Endodermal cell (in vitro differentiated cells): ENCODE measurements at regions not wholly inside any gene's neighbourhood (a gene's known extent, or its start where the extent isn't known, plus 50 kb on each side); places are given as distances from the start of the nearest gene placed in this dataset.

Experiments used
- DNase-seq: peaks from one replicate; pipeline ENCODE4 v3.0.0-alpha.2; 2017
- H3K27ac ChIP-seq: 2 replicates; pipeline ENCODE4 v1.5.1; 2013; ENCODE audit warnings: mild to moderate bottlenecking, low read depth, low read length, moderate library complexity
- H3K27me3 ChIP-seq: 2 replicates; pipeline ENCODE4 v1.6.1; 2013; ENCODE audit warnings: mild to moderate bottlenecking, low read length, moderate library complexity; ENCODE audit not compliant: insufficient read depth, control insufficient read depth, poor library complexity, severe bottlenecking
- H3K36me3 ChIP-seq: 2 replicates; pipeline ENCODE4 v1.7.0; 2013; ENCODE audit warnings: mild to moderate bottlenecking, low read length, moderate library complexity; ENCODE audit not compliant: control insufficient read depth, insufficient read depth
- H3K4me1 ChIP-seq: one replicate; pipeline ENCODE4 v1.7.0; 2013; ENCODE audit warnings: low read length; ENCODE audit not compliant: control insufficient read depth, insufficient read depth
- H3K4me3 ChIP-seq: 2 replicates; pipeline ENCODE4 v1.5.1; 2013; ENCODE audit warnings: mild to moderate bottlenecking, low read length, moderate library complexity
- H3K9ac ChIP-seq: 2 replicates; pipeline ENCODE4 v1.6.1; 2013; ENCODE audit warnings: mild to moderate bottlenecking, low read length, moderate library complexity; ENCODE audit not compliant: poor library complexity, severe bottlenecking; ENCODE audit errors: extremely low read depth
- H3K9me3 ChIP-seq: 2 replicates; pipeline ENCODE4 v1.6.1; 2013; ENCODE audit warnings: mild to moderate bottlenecking, low read length, moderate library complexity; ENCODE audit not compliant: control insufficient read depth
- H3K27ac Mint-ChIP-seq: 2 replicates; pipeline ENCODE4 v1.8.0; 2020; ENCODE audit warnings: mixed read lengths
- H3K27me3 Mint-ChIP-seq: 2 replicates; pipeline ENCODE4 v1.8.0; 2021; ENCODE audit warnings: mild to moderate bottlenecking, mixed read lengths; ENCODE audit not compliant: insufficient read depth
- H3K36me3 Mint-ChIP-seq: 2 replicates; pipeline ENCODE4 v1.8.0; 2020; ENCODE audit warnings: low read depth, mixed read lengths
- H3K4me1 Mint-ChIP-seq: 2 replicates; pipeline ENCODE4 v1.8.0; 2020; ENCODE audit warnings: mixed read lengths
- H3K4me3 Mint-ChIP-seq: 2 replicates; pipeline ENCODE4 v1.8.0; 2020; ENCODE audit warnings: mild to moderate bottlenecking, moderate library complexity, mixed read lengths
- H3K9me3 Mint-ChIP-seq: 2 replicates; pipeline ENCODE4 v1.8.0; 2020; ENCODE audit warnings: mild to moderate bottlenecking, mixed read lengths
- WGBS, 2 experiments: methylation state at CpG; one replicate each; pipeline versions ENCODE4 v1.1.5 to v1.1.7; 2013; ENCODE audit warnings: missing lambda C conversion rate in 2 of 2, mixed read lengths in 1 of 2; ENCODE audit not compliant: insufficient coverage in 1 of 2, insufficient read length in 1 of 2; 5-methylcytosine and 5-hydroxymethylcytosine counted together
- TF ChIP-seq, protein P1 (sequence below): fragments of 200-600 bp; sonication (generic); conservative IDR thresholded peaks from 2 replicates; pipeline ENCODE4 v1.5.0; 2021; ENCODE audit warnings: antibody characterized with exemption, mild to moderate bottlenecking

DNA sequence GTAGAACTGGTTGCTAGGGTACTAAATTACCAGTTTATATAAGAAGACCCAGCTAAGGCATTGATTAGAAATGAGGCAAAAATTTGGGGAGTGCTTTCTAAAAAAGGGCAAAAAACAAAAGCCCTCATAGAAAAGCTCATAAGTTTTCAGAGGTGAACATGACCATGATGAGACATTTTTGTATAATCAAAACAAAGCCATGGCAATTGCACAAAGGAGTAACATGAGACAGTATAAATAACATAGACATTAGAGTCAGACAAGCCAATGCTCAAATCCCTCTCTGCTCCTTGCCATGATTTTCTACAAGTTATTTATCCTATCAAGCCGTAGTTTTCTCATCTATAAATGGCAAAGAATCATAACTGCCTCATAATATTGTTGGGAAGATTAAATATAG is 112.2 kb upstream of the ADTRP start:
- H3K27me3 Mint-ChIP-seq = no peaks in the 10 kb centered on the region
- no peaks in the 10 kb centered on the region for H3K9me3 Mint-ChIP-seq
- no peaks in the 10 kb centered on the region for H3K36me3 Mint-ChIP-seq
- no peaks in the 10 kb centered on the region for H3K36me3 ChIP-seq
- H3K27me3 ChIP-seq = no peaks in the 10 kb centered on the region
- no peaks in the 10 kb centered on the region for H3K9me3 ChIP-seq
- no peaks in the 10 kb centered on the region for H3K4me1 ChIP-seq
- H3K4me1 Mint-ChIP-seq = no peaks in the 10 kb centered on the region
- no peak overlapping the region for H3K9ac ChIP-seq
- no peak overlapping the region for H3K27ac ChIP-seq
- DNase-seq = no peak
- WGBS, 2 experiments = 100% methylated on average over 1 of the region's 1 CpG; no CpG with 5 or more reads in 1 of the 2 experiments
- TF ChIP-seq, protein P1, sequence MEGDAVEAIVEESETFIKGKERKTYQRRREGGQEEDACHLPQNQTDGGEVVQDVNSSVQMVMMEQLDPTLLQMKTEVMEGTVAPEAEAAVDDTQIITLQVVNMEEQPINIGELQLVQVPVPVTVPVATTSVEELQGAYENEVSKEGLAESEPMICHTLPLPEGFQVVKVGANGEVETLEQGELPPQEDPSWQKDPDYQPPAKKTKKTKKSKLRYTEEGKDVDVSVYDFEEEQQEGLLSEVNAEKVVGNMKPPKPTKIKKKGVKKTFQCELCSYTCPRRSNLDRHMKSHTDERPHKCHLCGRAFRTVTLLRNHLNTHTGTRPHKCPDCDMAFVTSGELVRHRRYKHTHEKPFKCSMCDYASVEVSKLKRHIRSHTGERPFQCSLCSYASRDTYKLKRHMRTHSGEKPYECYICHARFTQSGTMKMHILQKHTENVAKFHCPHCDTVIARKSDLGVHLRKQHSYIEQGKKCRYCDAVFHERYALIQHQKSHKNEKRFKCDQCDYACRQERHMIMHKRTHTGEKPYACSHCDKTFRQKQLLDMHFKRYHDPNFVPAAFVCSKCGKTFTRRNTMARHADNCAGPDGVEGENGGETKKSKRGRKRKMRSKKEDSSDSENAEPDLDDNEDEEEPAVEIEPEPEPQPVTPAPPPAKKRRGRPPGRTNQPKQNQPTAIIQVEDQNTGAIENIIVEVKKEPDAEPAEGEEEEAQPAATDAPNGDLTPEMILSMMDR = no peak
- no peak overlapping the region for H3K4me3 ChIP-seq
- H3K4me3 Mint-ChIP-seq = no peak overlapping the region
- no peak overlapping the region for H3K27ac Mint-ChIP-seq

DNA sequence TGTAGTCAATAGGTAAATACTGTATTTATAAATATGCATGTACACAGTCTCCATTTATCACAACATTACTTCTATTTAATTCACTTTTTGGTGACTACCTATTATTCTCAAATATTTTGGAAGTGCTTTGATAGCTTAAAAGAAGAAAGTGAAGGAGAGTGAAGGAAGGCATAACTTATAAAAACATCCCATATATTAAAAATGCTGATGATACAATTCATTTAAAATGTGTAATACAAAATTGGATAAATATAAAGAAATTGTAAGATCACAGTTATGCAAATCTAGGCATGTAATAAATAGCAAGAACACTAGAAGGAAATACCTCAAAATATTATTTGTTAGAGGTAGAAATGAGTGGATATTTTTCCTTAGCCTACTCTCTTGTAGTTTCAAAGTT is 111.6 kb upstream of the ADTRP start:
- DNase-seq = no peak
- Histone ChIP-seq H3K27me3 (no peaks in the 10 kb centered on the region), H3K4me1 (no peaks in the 10 kb centered on the region), H3K9ac (no peak overlapping the region), H3K27ac (no peak overlapping the region), H3K4me3 (no peak overlapping the region), H3K36me3 (no peaks in the 10 kb centered on the region), H3K9me3 (no peaks in the 10 kb centered on the region)
- Mint-ChIP-seq H3K27me3 (no peaks in the 10 kb centered on the region), H3K9me3 (no peaks in the 10 kb centered on the region), H3K27ac (no peak overlapping the region), H3K36me3 (no peaks in the 10 kb centered on the region), H3K4me3 (no peak overlapping the region), H3K4me1 (no peaks in the 10 kb centered on the region)
- TF ChIP-seq, protein P1 = no peak

DNA sequence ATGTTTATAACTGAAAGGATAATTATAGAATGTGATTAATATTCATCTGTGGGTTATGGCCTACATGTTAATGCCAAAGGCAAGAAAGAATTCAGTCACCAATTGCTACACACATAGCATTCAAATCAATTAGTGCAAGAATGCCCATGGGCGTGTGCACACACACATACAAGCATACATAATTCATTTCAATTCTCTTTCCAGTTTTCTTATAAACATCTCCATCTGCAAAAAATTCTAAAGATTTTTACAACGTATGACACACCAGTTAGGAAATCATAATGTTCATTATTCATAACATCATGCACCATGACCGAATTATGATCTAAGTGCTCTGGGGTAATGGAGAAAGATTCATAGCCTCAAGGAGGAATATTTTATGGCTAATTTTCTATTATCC is 111.0 kb upstream of the ADTRP start:
- Histone ChIP-seq H3K36me3 (no peaks in the 10 kb centered on the region), H3K4me1 (no peaks in the 10 kb centered on the region), H3K27me3 (no peaks in the 10 kb centered on the region), H3K27ac (no peak overlapping the region), H3K4me3 (no peak overlapping the region), H3K9me3 (no peaks in the 10 kb centered on the region), H3K9ac (no peak overlapping the region)
- Mint-ChIP-seq H3K27me3 (no peaks in the 10 kb centered on the region), H3K4me1 (no peaks in the 10 kb centered on the region), H3K27ac (no peak overlapping the region), H3K36me3 (no peaks in the 10 kb centered on the region), H3K9me3 (no peaks in the 10 kb centered on the region), H3K4me3 (no peak overlapping the region)
- no peak for DNase-seq
- TF ChIP-seq, protein P1 = no peak
- 94 to 100% methylated on average over 1 to 2 of the region's 3 CpGs for WGBS, 2 experiments
